Ramos (cell line): ENCODE measurements at regions not wholly inside any gene's neighbourhood (a gene's known extent, or its start where the extent isn't known, plus 50 kb on each side); places are given as distances from the start of the nearest gene placed in this dataset.

ENCODE experiments used
- in situ Hi-C: fragments of 300-500 bp; cut with MboI; formaldehyde crosslinking; loops from one replicate; pipeline ENCODE4 v1.14.3; 2022; ENCODE audit warnings: low sequenced_read_pairs; ENCODE audit not compliant: unreplicated experiment

DNA sequence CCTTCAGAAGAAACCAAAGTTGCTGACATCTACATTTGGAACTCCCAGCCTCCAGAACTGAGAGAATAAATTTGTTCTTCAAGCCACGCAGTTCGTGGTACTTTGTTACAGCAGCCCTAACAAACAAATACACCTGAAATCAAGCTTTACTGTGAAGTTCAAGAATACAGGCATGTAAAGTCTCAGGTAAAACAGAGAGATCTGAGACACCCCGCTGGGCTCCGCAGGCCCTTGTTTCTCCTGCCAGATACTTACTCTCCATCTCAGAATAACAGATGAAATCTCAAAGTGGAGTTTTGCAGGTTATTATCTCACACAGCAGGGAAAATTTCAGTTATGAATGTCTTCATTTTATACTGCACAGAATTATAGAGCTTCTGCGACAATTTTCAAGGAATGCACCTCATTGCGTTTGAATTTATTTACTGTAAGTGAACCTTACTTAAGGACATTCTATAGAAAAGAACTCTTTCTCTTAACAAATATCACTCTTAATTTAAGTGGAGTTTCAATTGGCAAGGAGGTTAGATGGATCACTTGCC is 492.4 kb upstream of the LRATD1 start:
- in situ Hi-C loops, result no loop called here

DNA sequence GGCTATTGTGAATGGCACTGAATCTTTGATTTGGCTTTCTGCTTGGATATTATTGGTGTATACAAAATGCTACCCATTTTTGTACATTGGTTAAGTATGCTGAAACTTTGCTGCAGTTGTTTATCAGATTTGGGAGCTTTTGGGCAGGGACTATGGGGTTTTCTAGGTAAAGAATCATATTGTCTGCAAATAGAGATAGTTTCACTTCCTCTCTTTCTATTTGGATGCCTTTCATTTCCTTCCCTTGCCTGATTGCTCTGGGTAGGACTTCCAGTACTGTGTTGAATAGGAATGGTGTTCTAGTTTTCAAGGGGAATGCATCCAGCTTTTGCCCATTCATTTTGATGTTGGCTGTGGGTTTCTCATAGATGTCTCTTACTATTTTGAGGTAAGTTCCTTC is 489.1 kb upstream of the LRATD1 start:
- in situ Hi-C loops, result no loop called here

DNA sequence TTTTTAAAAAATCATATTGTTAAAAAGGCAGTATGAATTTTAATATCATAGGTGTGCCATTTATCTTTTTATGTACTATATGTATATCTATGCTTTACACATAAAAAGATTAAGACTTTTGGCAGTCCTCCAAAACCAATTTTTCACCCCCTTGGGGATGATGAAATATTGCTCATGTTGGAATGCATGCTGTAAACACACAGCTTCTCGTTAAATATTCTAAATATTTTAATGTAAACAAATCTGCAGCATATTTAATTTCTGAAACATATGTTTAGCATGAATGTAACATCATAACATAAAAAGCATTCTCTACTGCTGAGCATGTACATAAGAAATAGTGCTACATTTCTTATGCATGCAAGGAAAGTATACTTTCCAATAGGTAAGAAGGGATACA is 484.3 kb upstream of the LRATD1 start:
- in situ Hi-C loops, result no loop called here

DNA sequence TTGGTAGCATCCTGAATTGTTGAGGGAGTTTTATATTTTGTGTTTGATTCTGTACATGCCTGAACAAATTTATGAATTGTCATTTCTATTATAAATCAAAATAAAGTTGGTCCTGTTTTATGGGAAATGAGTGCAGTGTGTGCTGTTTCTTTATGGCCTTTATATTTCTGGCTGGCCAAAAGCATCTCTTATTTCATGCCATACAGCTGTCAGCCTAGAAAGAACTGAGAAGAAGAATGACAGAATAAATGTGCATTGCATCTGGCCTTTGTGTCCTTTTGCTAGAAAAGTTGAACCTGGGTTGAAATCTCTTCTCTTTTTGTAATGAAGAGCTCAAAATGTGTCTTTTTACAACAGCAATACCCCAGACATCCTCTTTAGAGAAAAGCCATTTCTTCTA is 474.7 kb upstream of the LRATD1 start:
- in situ Hi-C loops, result no loop called here

DNA sequence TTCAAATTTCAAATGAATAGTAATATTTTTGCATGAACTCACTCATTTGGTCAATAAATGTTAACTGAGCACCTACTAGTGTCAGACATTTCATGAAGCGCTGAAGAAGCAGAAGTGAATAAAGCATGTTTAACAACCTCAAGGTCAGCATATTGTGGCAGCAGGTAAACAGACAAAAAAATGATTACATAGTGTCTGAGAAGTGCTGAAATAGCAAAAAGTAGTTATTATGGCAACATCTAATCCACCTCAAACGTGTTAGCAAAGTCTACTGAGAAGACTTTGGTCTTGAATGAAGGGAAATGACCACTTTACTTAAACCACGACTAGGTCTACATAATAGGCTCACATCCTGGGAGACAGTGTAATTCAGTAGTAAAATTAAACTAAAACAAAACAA is 452.2 kb upstream of the LRATD1 start:
- in situ Hi-C loops, result no loop called here

DNA sequence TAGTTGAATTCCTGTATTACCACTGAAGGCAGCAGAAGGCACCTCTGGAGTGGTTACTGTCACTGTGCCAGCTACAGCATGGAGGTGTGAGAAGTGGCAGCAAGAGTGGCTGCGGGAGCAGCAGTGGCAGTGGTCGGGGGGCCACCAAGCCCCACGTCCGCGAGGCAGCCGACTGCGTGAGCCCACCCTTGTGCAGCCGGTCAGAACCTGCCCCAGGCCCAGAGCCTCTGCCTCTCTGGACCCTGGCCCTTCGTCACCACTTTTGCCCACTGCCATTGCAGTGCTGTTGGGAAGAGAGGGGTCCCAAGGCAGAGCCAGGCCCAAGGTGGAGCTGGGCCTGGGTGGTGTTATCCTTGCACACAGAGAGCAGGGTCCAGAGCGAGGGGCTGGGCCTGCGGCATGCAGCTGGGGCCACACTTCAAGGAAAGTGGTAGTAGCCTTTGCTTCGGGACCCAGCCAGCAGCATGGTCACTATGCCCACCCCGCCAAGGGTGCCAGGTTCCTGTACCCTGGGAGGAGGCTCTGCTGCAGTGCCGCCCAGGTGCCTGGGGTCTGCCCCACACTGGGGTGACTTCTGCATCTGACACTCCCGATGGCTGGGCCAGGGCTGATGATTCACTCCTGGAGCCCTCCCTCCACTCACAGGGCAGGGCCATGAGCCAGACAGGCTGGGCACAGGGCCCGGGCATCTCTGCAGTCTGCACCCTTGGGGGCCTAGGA is 450.1 kb upstream of the LRATD1 start:
- in situ Hi-C loops, result no loop called here

DNA sequence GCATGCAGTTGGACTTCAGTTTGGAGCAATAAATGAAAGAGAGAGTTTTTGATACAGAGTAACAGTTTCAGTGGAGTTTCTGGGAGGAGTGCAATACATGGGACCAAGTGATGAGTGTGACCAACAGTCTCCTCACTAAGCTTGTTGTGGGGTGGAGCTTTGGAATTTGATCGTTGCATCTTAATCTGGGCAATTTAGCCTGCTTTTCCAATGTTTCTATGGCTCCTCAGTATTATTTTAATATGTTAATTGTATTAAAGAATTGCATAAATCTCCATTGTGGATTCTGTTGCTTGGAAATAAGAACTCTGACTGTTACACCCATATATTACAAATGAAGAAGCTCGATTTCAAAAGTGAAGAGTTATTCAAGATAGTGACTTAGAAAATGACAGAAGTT is 446.6 kb upstream of the LRATD1 start:
- in situ Hi-C loops, result no loop called here

DNA sequence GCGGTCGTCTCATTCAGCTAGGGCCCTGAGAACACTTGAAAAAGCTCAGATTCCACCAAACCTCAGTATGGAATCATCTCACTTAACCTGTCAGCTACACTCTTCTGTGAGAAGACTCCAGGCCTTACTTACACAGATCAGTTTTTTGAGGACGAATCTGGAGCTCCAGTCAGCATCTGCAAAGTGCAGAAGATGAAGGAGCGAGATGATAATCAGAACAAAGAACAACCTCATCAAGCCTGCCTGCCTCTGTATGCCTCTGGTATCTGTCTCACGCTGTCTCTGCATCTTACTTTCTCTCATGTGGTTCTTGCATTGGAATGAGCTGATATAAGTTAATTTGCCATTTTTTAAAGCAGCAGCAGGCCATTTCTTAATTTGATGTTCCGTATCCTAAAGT is 444.1 kb upstream of the LRATD1 start:
- in situ Hi-C loops, result no loop called here

DNA sequence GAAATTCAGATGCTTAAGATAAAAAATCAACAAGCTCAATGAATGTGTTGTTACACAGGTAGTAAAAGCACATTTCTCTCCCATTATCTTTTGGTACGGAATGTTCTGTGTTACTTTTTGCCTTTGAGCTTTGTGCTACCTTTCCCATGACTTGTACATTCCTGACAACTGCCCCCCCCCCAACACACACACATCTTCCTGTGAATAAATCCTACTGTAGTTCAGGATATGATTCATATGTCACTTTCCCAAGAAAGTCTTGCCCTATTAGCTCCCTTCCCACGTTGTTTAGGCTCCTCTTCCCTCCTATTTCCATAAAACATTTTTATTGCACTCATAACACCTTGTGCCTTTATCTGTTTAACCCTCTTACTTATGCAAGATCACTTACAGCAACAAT is 442.6 kb upstream of the LRATD1 start:
- in situ Hi-C loops, result no loop called here

DNA sequence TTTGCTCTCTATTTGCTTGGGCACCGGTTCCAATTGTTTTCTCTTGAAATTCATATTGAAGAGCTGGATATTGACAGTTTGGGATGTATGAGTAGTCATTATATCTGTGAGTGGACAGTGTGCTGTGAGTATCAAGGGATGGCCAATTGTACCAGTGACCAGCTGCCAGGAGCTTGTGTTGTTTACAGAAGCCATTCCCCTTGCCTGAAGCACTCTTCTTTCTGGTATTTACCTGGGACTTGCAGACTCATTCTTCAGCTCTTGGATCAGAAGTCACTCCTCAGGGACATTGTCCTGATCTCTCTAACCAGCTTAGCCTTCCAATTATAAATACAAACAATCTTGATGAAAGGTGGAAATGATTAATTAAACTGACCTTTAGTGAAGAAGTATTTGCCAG is 438.3 kb upstream of the LRATD1 start:
- in situ Hi-C loops, result no loop called here

DNA sequence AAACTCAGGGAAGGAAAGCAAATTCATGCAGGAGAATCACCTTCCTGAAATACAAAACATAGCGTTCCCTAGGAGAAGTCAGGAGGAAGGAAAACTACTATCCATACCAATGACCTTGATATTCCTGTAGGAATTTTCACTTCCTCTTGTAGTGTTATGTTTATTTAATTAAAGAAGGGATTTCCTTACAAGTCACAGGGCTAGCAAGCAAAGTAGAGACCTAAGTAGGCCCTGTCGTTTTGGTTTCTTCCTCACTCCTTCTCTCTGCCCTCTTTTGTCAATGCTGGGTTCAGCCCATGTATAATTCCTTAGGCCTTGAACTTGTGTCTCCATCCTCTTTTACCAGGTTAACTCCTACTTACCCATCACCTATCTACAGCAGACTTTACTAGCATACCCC is 435.2 kb upstream of the LRATD1 start:
- in situ Hi-C loops, result no loop called here

DNA sequence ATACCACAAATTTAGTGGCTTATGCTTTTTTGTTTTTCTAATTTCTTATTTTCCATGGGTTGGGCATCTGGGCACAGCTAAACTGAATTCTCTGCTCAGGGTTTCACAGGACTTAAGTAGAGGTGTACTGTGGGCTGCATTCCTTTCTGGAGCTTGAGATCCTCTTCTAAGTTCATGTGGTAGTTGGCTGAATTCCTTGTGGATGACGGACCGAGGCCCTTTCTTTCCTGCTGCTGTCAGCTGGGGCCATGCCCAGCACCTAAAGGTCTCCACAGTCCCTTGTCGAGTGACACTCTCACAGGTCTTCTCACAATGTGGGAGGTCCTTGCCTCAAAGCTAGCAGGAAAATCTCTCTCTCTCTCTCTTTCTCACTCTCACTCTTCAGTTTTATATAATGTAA is 433.5 kb upstream of the LRATD1 start:
- in situ Hi-C loops, result no loop called here

DNA sequence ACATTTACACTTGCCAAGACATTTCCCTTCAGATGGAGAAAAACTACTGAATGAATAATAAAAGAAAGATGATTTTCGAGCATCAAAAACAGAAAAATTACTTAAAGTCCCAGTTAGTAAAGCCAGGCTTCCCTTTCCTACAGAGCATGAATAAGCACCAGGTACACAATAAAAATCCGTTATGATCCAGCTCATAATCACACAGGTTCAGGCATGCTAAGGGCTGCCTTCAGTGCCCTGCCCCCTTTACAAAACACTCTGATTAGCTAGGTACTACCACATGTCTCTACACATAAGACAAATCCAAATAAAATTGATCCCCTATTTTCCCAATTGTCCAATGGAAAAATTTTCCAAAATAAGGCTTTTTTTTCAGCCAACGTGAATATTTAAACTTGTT is 413.2 kb upstream of the LRATD1 start:
- in situ Hi-C loops, result no loop called here

DNA sequence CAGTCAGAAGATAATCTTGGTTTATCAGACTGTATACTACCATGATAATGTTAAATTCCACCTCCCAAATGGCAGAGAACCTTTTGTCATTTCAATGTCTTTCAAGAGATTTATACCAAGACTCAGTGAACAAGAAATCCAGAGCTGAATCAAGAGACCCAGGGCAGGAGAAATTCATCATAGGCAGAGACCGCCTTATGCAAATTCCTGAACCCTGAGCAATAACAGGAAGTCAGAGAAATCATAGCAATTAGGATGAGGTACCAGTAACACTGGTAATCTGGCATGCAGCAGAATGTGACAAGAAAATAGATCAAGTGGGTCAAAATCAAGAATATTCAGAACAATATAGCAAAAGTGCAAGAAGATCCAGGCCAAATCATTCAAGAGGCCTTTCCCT is 412.4 kb upstream of the LRATD1 start:
- in situ Hi-C loops, result no loop called here

DNA sequence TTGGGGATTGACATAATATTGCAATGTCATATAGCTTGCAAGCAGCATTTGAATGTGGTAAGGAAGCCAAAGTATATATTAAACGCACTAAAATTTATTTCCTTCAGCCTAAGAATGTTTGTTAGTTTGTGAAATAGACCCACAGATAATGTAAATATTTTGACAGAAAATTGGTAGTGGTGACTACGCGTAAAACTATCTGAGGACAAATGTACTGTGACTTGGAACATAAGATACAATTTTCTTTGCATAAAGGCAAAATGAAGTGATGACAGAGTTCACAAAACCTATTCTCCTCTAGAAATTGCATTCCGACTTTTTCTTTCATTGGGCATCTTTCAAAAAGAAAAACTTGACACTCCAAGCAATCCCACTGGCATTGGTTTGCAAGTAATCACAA is 411.1 kb upstream of the LRATD1 start:
- in situ Hi-C loops, result no loop called here

DNA sequence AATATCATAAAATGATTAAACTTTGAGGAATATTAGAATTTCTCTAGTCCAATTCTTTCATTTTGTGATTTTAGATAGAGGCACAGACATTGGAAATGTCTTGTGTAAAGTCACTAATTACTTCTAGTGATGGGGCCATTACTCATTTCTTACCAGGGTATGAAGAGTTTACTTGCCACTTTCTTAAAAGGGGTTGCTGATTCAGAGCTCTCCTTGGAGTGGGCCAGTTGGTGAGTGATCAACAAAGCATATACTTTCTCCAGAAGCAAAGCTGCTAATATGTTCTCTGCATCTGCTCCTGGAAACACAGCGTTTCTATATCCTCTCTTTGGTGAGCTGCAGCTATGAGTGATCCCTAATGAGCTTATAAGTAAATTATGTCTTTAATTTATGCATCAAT is 408.9 kb upstream of the LRATD1 start:
- in situ Hi-C loops, result no loop called here

DNA sequence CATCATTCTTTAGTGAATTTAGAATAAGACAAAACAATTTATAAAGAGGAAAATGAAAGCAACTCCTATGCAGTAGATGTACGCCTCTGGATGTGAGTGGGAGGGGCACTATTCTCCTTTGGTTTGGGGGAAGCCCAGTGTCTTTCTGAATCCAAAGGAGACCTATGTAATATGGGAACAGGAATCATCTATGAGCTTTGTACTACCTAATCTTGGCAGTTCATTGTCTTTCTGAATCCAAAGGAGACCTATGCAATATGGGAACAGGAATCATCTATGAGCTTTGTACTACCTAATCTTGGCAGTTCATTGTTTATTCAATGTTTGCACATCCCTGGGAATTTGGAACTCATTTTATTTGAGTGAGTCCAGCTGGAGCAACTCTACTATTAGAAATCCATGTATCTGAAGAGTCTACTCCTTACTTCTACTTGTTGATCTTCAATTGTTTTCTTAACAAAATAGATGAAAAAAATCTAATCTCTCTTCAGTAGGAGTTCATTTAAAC is 401.1 kb upstream of the LRATD1 start:
- in situ Hi-C loops, result no loop called here

DNA sequence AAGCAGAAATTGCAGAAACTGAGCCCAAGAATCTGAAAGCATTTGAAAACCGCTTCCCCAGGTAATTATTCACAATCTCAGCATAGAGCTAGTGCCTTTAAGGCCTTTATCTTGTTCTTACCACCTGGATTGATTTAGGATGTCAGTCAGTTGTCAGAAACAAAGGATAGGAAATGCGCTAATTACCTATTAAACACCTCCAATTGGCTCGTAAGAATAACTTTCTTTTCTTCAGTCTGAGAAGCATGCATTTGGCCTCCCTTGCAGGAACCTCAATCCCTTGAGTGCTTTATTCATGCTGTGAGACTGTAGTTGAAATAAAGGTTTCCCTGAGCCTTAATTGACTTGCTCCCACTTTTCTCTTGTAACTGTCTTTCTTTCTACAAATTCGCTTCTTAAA is 400.3 kb upstream of the LRATD1 start:
- in situ Hi-C loops, result no loop called here

DNA sequence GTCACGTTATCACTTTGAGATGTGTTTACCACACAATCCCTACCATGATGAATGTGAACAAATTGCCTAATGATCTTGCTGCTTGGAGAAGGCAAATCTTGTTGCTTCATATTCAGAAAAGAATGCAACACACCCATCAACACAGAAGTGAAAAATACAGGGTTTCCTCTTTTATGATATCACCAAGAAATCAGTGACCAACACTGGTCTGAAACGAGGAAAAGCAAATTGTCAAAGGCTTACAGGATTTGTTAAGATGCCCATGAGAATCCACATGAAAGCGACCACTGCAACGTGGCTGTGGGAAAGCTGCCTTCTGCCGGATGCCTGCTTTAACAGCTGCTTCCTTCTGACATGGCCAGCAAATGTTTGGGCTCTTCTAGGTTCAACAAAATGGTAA is 397.6 kb upstream of the LRATD1 start:
- in situ Hi-C loops, result no loop called here

DNA sequence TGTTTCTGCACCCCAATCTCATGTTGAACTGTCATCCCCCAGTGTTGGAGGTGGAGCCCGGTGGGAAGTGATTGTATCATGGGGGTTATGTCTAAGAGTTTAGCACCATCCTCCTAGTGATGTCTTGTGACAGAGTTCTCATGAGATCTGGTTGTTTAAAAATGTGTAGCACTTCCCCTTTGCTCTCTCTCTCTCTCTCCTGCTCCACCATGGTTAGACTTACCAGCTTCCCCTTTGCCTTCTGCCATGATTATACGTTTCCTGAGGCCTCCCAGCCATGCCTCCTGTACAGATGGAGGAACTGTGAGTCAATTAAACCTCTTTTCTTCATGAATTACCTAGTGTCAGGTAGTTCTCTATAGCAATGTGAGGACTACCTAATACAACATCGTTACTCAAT is 396.9 kb upstream of the LRATD1 start:
- in situ Hi-C loops, result no loop called here

DNA sequence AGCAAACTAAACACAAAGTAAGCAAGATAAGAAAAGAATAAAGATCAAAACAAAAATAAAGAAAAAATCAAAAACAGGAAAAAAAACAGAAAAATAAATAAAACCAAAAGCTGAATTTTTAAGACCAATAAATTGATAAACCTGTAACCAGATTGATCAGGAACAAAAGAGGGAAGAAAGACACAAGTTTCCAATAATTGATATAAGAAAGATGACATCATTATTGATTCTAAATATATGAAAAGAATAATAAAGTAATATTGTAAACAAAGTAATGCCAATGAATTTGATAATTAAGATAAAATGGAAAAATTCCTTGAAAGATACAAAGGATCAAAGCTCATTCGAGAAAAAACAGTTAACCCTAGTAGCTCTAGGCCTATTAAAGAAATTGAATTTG is 394.6 kb upstream of the LRATD1 start:
- in situ Hi-C loops, result no loop called here

DNA sequence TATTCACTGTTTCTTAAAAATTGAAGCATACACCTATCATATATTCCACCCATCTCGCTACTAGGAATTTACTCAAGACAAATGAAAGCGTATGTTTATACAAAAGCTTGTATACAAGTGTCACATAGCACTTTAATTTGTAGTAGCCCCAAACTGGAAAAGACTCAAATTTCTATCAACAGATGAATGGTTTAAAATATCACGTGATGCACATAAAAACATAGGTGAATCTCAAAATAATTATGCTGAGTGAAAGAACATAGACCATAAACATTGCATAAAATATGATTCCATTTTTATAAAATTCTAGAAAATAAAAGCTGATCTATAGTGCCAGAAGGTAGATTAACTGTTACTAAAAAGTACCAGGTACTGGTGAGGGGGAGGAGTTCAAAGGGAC is 392.9 kb upstream of the LRATD1 start:
- in situ Hi-C loops, result no loop called here
